Keratinocyte (primary cell): ENCODE measurements at regions not wholly inside any gene's neighbourhood (a gene's known extent, or its start where the extent isn't known, plus 50 kb on each side); places are given as distances from the start of the nearest gene placed in this dataset.

Experiments
- DNase-seq: peaks from one replicate; pipeline ENCODE4 v3.0.0-alpha.2; 2011; ENCODE audit warnings: low read depth, missing footprints, low spot score
- FAIRE-seq: peaks from 2 replicates; lab custom pipeline; 2011; peaks lifted over from hg19 to GRCh38; lab: Jason Lieb, UNC
- H2AFZ ChIP-seq: 2 replicates; pipeline ENCODE4 v1.6.0; 2012; ENCODE audit warnings: low read length, control low read depth, inconsistent platforms; ENCODE audit not compliant: control insufficient read depth
- H3K27ac ChIP-seq: 2 replicates; pipeline ENCODE4 v1.5.1; 2011; ENCODE audit warnings: low read length; ENCODE audit not compliant: control insufficient read depth, insufficient read depth
- H3K27me3 ChIP-seq: 3 replicates; pipeline ENCODE4 v1.6.0; 2011; ENCODE audit warnings: low read length; ENCODE audit not compliant: control insufficient read depth, insufficient read depth; ENCODE audit errors: extremely low read depth
- H3K36me3 ChIP-seq, 2 experiments: 2 replicates in 1 of 2; 3 replicates in 1 of 2; pipeline ENCODE4 v1.5.1; 2011; ENCODE audit warnings: low read length in 2 of 2, mild to moderate bottlenecking in 1 of 2; ENCODE audit not compliant: control insufficient read depth in 2 of 2, insufficient read depth in 2 of 2; ENCODE audit errors: extremely low read depth in 1 of 2
- H3K4me1 ChIP-seq: 3 replicates; pipeline ENCODE4 v1.5.1; 2011; ENCODE audit warnings: low read length; ENCODE audit not compliant: control insufficient read depth, insufficient read depth; ENCODE audit errors: extremely low read depth
- H3K4me2 ChIP-seq: 3 replicates; pipeline ENCODE4 v1.6.0; 2011; ENCODE audit warnings: low read depth, low read length; ENCODE audit not compliant: control insufficient read depth, insufficient read depth; ENCODE audit errors: extremely low read depth
- H3K4me3 ChIP-seq, 3 experiments: fragments of 200-600 bp in 1 of 3; sonication (generic) in 1 of 3; 2 replicates in 2 of 3; 3 replicates in 1 of 3; pipeline ENCODE4 v1.5.1; 2011 to 2016; ENCODE audit warnings: low read length in 3 of 3, mild to moderate bottlenecking in 3 of 3, control low read depth in 2 of 3, inconsistent platforms in 1 of 3, low read depth in 1 of 3, mixed read lengths in 1 of 3, mixed run types in 1 of 3, moderate library complexity in 1 of 3; ENCODE audit not compliant: control insufficient read depth in 2 of 3, insufficient read depth in 2 of 3; ENCODE audit errors: extremely low read depth in 1 of 3
- H3K79me2 ChIP-seq: 2 replicates; pipeline ENCODE4 v1.6.0; 2012; ENCODE audit warnings: low read length; ENCODE audit not compliant: control insufficient read depth, insufficient read depth
- H3K9ac ChIP-seq: 3 replicates; pipeline ENCODE4 v1.6.0; 2011; ENCODE audit warnings: low read length; ENCODE audit not compliant: control insufficient read depth, insufficient read depth; ENCODE audit errors: extremely low read depth
- H3K9me1 ChIP-seq: 3 replicates; pipeline ENCODE4 v1.6.0; 2011; ENCODE audit warnings: low read length; ENCODE audit not compliant: control insufficient read depth, insufficient read depth; ENCODE audit errors: extremely low read depth
- H3K9me3 ChIP-seq: 2 replicates; pipeline ENCODE4 v1.5.1; 2012; ENCODE audit warnings: low read depth, low read length; ENCODE audit not compliant: control insufficient read depth
- H4K20me1 ChIP-seq: 3 replicates; pipeline ENCODE4 v1.6.0; 2011; ENCODE audit warnings: low read length; ENCODE audit not compliant: control insufficient read depth, insufficient read depth; ENCODE audit errors: extremely low read depth
- CTCF ChIP-seq, 3 experiments: IDR thresholded peaks in 1 of 3; conservative IDR thresholded peaks in 1 of 3; optimal IDR thresholded peaks in 1 of 3; 2 replicates in 2 of 3; 3 replicates in 1 of 3; pipeline versions ENCODE3 to v1.5.1; 2011; ENCODE audit warnings: low read length in 3 of 3, mild to moderate bottlenecking in 3 of 3, moderate library complexity in 2 of 3, control low read depth in 1 of 3, inconsistent platforms in 1 of 3; ENCODE audit not compliant: insufficient read depth in 2 of 3; ENCODE audit errors: extremely low read depth in 1 of 3
- EZH2 ChIP-seq: IDR thresholded peaks from one replicate; pipeline ENCODE4 v1.6.1; 2012; ENCODE audit warnings: inconsistent platforms, mild to moderate bottlenecking, low read length, moderate library complexity
- dilution Hi-C: fragments of 300-500 bp; cut with MboI; formaldehyde crosslinking; loops from one replicate; pipeline ENCODE4 v1.7.0; 2020; ENCODE audit warnings: low sequenced_read_pairs; ENCODE audit not compliant: extremely low pct_ligation_motif_present

DNA sequence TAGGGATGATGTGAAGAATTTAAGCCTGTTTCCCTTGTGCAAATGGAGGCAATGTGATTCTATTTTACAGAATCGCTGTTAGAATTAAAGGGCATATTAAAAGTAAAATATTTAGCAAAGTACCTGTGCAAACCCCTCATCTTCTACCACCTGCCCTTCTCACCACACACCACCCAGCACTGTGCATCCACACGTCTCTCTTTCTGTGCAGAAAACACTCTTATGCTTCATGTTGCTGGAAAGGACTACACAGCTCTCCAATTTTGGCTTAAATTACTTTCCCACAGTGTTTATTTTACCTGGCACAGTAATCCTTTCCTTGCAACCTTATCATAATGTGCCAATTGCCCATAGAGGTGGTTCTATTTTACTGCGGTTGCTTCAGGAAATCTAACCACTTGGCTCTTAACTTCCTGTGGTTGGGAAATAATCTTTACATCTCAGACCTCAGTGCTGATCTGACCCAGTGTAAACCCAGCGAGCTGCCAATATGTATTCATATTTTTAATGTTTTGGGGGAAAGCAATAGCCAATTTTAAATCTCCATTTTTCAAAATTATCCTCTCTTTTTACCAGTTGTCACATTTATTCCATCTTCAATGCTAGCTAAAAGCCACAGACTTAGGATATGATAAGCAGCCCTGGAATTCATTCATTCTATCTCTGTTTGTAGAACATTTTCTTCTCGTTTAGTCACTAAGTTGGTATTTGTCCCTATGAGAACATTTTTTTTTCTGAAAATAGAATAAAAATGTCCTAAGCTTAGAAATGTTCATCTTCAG is 250.9 kb downstream of the DSEL start:
- no peaks in the 10 kb centered on the region for H3K36me3 ChIP-seq
- dilution Hi-C loops: no loop called here
- peak overlapping the region; percentile 43 for H3K4me2 ChIP-seq
- DNase-seq (no peak), FAIRE-seq (peak; percentile 46)
- TF ChIP-seq CTCF (optimal IDR thresholded peaks at IDR 0.05 in 1 of 3, IDR thresholded peaks at IDR 0.05 in 1 of 3, conservative IDR thresholded peaks at IDR 0.05 in 1 of 3; ENCODE audit: extremely low read depth in 1 of 3, insufficient read depth in 2 of 3, low read length in 3 of 3) (no peak), EZH2 (no peak)
- H3K9me3 ChIP-seq: no peaks in the 10 kb centered on the region
- peak overlapping the region in 1 of 3 experiments; percentile 44 for H3K4me3 ChIP-seq
- H2AFZ ChIP-seq: peak overlapping the region; percentile 56
- H3K27me3 ChIP-seq: no peaks in the 10 kb centered on the region
- no peaks in the 10 kb centered on the region for H4K20me1 ChIP-seq
- H3K4me1 ChIP-seq: peaks cover 7% of the 10 kb centered on the region
- H3K27ac ChIP-seq: peak overlapping the region; percentile 42
- H3K9me1 ChIP-seq: no peaks in the 10 kb centered on the region
- no peak overlapping the region for H3K9ac ChIP-seq
- no peaks in the 10 kb centered on the region for H3K79me2 ChIP-seq

- dilution Hi-C loops: no loop called here
- Histone ChIP-seq H3K4me3 (no peak overlapping the region), H4K20me1 (no peaks in the 10 kb centered on the region), H3K9me1 (no peaks in the 10 kb centered on the region), H3K27me3 (no peaks in the 10 kb centered on the region), H3K9ac (no peak overlapping the region), H3K79me2 (no peaks in the 10 kb centered on the region), H3K36me3 (no peaks in the 10 kb centered on the region), H3K4me1 (peaks cover 7% of the 10 kb centered on the region), H3K4me2 (no peak overlapping the region), H2AFZ (peak overlapping the region; percentile 34), H3K9me3 (no peaks in the 10 kb centered on the region), H3K27ac (no peak overlapping the region)
- TF ChIP-seq EZH2 (no peak), CTCF (optimal IDR thresholded peaks at IDR 0.05 in 1 of 3, IDR thresholded peaks at IDR 0.05 in 1 of 3, conservative IDR thresholded peaks at IDR 0.05 in 1 of 3; ENCODE audit: extremely low read depth in 1 of 3, insufficient read depth in 2 of 3, low read length in 3 of 3) (no peak)
- FAIRE-seq (no peak), DNase-seq (no peak)
These were observed 254.5 kb downstream of the DSEL start for GRCh38 chr18:67261931-67262552.
